ENCODE measurements at regions not wholly inside any gene's neighbourhood (a gene's known extent, or its start where the extent isn't known, plus 50 kb on each side); places are given as distances from the start of the nearest gene placed in this dataset.

DNA sequence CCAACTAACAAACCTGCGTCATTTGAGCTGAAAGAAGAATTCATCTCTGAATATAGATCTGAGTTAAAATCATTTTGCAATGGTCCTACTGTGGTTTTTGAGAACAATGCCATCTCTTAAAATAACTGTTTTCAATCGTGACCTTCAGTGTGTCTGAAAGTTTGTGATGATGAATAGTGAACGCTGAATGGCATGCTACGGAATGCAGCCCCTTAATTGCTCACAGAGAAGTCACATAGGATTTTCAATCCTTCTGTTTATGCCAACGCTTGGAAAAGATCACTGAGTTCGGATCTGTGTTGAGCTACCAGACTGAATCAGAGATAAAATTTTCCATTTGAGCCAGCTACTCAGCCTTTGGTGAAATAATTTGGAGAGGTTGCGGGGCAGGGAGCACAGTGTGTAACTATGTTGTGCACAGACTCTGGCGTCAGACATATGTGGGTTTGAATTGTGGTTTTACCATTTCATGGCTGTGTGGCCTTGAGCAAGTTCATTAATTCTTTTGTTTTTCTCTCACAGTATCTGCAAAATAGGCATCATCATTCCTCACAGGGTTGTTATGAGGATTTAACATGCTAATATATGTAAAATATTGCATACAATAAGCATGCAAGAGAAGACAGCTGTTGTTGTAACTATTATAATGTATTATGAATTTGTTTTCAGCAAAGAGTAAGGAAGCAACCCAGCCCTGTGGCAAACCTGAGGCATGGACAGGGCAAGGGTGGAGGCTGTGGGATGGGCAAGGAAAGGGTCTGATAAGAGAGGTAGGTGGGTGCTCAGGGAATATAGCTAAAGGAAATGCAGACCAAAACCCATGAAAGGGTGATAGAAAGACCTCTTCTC lies 679.9 kb downstream of the KCNA4 start:
- no peaks in the 10 kb centered on the region for H3K9me3 ChIP-seq (ENCODE audit: control insufficient read depth, insufficient read depth, low read length)
- H3K4me3 ChIP-seq (ENCODE audit: low read depth, low read length), result no peak overlapping the region
- H3K4me1 ChIP-seq (ENCODE audit: control insufficient read depth, insufficient read depth, low read length), result no peaks in the 10 kb centered on the region
- no peaks in the 10 kb centered on the region for H3K36me3 ChIP-seq (ENCODE audit: control insufficient read depth, insufficient read depth, low read length)
- no peak overlapping the region for H3K9ac ChIP-seq (ENCODE audit: low read depth, low read length)
- H3K27me3 ChIP-seq (ENCODE audit: control insufficient read depth, insufficient read depth, low read length), result no peaks in the 10 kb centered on the region

- Histone ChIP-seq H3K4me1 (ENCODE audit: control insufficient read depth, insufficient read depth, low read length) (no peaks in the 10 kb centered on the region), H3K9me3 (ENCODE audit: control insufficient read depth, insufficient read depth, low read length) (no peaks in the 10 kb centered on the region), H3K4me3 (ENCODE audit: low read depth, low read length) (no peak overlapping the region), H3K36me3 (ENCODE audit: control insufficient read depth, insufficient read depth, low read length) (no peaks in the 10 kb centered on the region), H3K27me3 (ENCODE audit: control insufficient read depth, insufficient read depth, low read length) (no peaks in the 10 kb centered on the region), H3K9ac (ENCODE audit: low read depth, low read length) (no peak overlapping the region)
Observed at GRCh38 chr11:29334776-29335130, 682.1 kb downstream of the KCNA4 start.

GRCh38 chr11:29333993-29334775 lies 682.6 kb downstream of the KCNA4 start:
- Histone ChIP-seq H3K4me1 (ENCODE audit: control insufficient read depth, insufficient read depth, low read length) (peaks cover under 1% of the 10 kb centered on the region), H3K9me3 (ENCODE audit: control insufficient read depth, insufficient read depth, low read length) (no peaks in the 10 kb centered on the region), H3K36me3 (ENCODE audit: control insufficient read depth, insufficient read depth, low read length) (no peaks in the 10 kb centered on the region), H3K4me3 (ENCODE audit: low read depth, low read length) (no peak overlapping the region), H3K27me3 (ENCODE audit: control insufficient read depth, insufficient read depth, low read length) (no peaks in the 10 kb centered on the region), H3K9ac (ENCODE audit: low read depth, low read length) (no peak overlapping the region)

- no peaks in the 10 kb centered on the region for H3K27me3 ChIP-seq (ENCODE audit: control insufficient read depth, insufficient read depth, low read length)
- H3K4me1 ChIP-seq (ENCODE audit: control insufficient read depth, insufficient read depth, low read length), result peaks cover 2% of the 10 kb centered on the region
- H3K9me3 ChIP-seq (ENCODE audit: control insufficient read depth, insufficient read depth, low read length), result no peaks in the 10 kb centered on the region
- H3K36me3 ChIP-seq (ENCODE audit: control insufficient read depth, insufficient read depth, low read length), result no peaks in the 10 kb centered on the region
- H3K9ac ChIP-seq (ENCODE audit: low read depth, low read length), result no peak overlapping the region
- H3K4me3 ChIP-seq (ENCODE audit: low read depth, low read length), result no peak overlapping the region
Observed at GRCh38 chr11:29331451-29332010, 685.3 kb downstream of the KCNA4 start.

GRCh38 chr11:29328961-29329441 lies 687.8 kb downstream of the KCNA4 start:
- Histone ChIP-seq H3K4me1 (ENCODE audit: control insufficient read depth, insufficient read depth, low read length) (peaks cover 2% of the 10 kb centered on the region), H3K4me3 (ENCODE audit: low read depth, low read length) (no peak overlapping the region), H3K9ac (ENCODE audit: low read depth, low read length) (no peak overlapping the region), H3K27me3 (ENCODE audit: control insufficient read depth, insufficient read depth, low read length) (no peaks in the 10 kb centered on the region), H3K9me3 (ENCODE audit: control insufficient read depth, insufficient read depth, low read length) (no peaks in the 10 kb centered on the region), H3K36me3 (ENCODE audit: control insufficient read depth, insufficient read depth, low read length) (no peaks in the 10 kb centered on the region)

- H3K4me1 ChIP-seq (ENCODE audit: control insufficient read depth, insufficient read depth, low read length), result peaks cover 2% of the 10 kb centered on the region
- no peaks in the 10 kb centered on the region for H3K9me3 ChIP-seq (ENCODE audit: control insufficient read depth, insufficient read depth, low read length)
- H3K9ac ChIP-seq (ENCODE audit: low read depth, low read length), result no peak overlapping the region
- no peaks in the 10 kb centered on the region for H3K27me3 ChIP-seq (ENCODE audit: control insufficient read depth, insufficient read depth, low read length)
- H3K4me3 ChIP-seq (ENCODE audit: low read depth, low read length), result no peak overlapping the region
- no peaks in the 10 kb centered on the region for H3K36me3 ChIP-seq (ENCODE audit: control insufficient read depth, insufficient read depth, low read length)
Observed at GRCh38 chr11:29327891-29328290, 688.9 kb downstream of the KCNA4 start.

GRCh38 chr11:29326757-29327156 lies 690.1 kb downstream of the KCNA4 start:
- no peak overlapping the region for H3K9ac ChIP-seq (ENCODE audit: low read depth, low read length)
- no peaks in the 10 kb centered on the region for H3K9me3 ChIP-seq (ENCODE audit: control insufficient read depth, insufficient read depth, low read length)
- H3K36me3 ChIP-seq (ENCODE audit: control insufficient read depth, insufficient read depth, low read length), result no peaks in the 10 kb centered on the region
- H3K4me1 ChIP-seq (ENCODE audit: control insufficient read depth, insufficient read depth, low read length), result peaks cover 2% of the 10 kb centered on the region
- H3K27me3 ChIP-seq (ENCODE audit: control insufficient read depth, insufficient read depth, low read length), result no peaks in the 10 kb centered on the region
- no peak overlapping the region for H3K4me3 ChIP-seq (ENCODE audit: low read depth, low read length)

GRCh38 chr11:29324328-29324727 lies 692.5 kb downstream of the KCNA4 start:
- Histone ChIP-seq H3K9me3 (ENCODE audit: control insufficient read depth, insufficient read depth, low read length) (no peaks in the 10 kb centered on the region), H3K27me3 (ENCODE audit: control insufficient read depth, insufficient read depth, low read length) (no peaks in the 10 kb centered on the region), H3K4me1 (ENCODE audit: control insufficient read depth, insufficient read depth, low read length) (peaks cover 2% of the 10 kb centered on the region), H3K36me3 (ENCODE audit: control insufficient read depth, insufficient read depth, low read length) (no peaks in the 10 kb centered on the region), H3K9ac (ENCODE audit: low read depth, low read length) (no peak overlapping the region), H3K4me3 (ENCODE audit: low read depth, low read length) (no peak overlapping the region)

DNA sequence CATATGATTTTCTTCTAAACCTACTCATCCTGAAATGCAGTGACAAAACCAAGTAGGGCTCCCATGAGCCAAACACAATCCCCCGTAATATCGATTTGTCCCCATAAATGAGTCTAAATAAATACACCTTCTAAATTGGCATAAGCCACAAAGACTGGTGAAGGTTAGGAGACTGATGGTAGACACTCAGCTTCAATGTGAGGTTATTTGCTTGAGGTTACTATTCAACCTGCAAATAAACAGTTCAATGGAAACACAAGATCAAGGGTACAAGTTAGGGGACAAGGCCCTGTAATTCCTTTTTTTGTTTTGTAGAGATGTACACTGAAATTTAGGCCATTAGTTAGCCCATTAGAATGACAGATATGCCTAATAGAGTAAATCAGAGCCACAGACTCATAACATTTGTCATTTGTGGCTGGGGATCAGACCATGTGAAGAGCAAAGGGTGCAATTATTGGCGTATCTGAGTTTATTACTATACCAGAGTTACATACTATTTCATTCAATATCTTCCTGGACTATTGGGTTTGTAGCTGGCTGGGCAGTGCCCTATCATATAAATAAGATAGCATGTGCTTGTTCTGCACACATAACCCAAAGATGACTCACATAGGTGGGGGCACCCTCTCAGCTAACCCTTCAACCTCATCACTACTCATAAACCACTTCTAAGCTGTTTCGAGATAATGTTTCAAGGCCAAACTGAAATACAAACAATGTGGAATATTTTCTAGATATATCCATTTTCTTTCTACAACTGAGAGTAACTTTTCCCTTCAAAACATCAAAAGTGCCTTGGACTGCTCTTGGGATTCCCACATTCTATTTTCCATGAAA lies 695.3 kb downstream of the KCNA4 start:
- Histone ChIP-seq H3K9me3 (ENCODE audit: control insufficient read depth, insufficient read depth, low read length) (no peaks in the 10 kb centered on the region), H3K4me1 (ENCODE audit: control insufficient read depth, insufficient read depth, low read length) (no peaks in the 10 kb centered on the region), H3K36me3 (ENCODE audit: control insufficient read depth, insufficient read depth, low read length) (no peaks in the 10 kb centered on the region), H3K9ac (ENCODE audit: low read depth, low read length) (no peak overlapping the region), H3K27me3 (ENCODE audit: control insufficient read depth, insufficient read depth, low read length) (no peaks in the 10 kb centered on the region), H3K4me3 (ENCODE audit: low read depth, low read length) (no peak overlapping the region)

DNA sequence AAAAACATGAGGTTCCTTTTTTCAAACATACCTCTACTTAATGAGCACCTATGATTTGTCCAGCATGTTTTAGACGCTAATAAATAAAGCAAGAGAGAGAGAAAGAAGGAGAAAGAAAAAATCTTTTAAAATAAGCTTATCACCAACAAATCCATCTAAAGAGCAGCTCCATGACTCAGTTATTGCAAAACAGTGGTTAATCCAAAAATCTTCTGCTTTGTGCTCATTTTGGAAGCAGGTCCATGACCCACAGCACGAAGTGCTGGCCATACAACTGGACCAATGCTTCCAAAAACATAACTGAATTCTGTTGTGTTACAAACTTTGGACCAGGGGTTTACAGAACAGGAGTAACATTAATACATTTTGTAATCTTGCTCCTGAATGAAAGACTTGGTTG lies 696.6 kb downstream of the KCNA4 start:
- no peaks in the 10 kb centered on the region for H3K36me3 ChIP-seq (ENCODE audit: control insufficient read depth, insufficient read depth, low read length)
- no peaks in the 10 kb centered on the region for H3K4me1 ChIP-seq (ENCODE audit: control insufficient read depth, insufficient read depth, low read length)
- H3K4me3 ChIP-seq (ENCODE audit: low read depth, low read length), result no peak overlapping the region
- H3K27me3 ChIP-seq (ENCODE audit: control insufficient read depth, insufficient read depth, low read length), result no peaks in the 10 kb centered on the region
- H3K9ac ChIP-seq (ENCODE audit: low read depth, low read length), result no peak overlapping the region
- H3K9me3 ChIP-seq (ENCODE audit: control insufficient read depth, insufficient read depth, low read length), result no peaks in the 10 kb centered on the region

GRCh38 chr11:29319210-29319609 lies 697.6 kb downstream of the KCNA4 start:
- Histone ChIP-seq H3K4me1 (ENCODE audit: control insufficient read depth, insufficient read depth, low read length) (no peaks in the 10 kb centered on the region), H3K4me3 (ENCODE audit: low read depth, low read length) (no peak overlapping the region), H3K9ac (ENCODE audit: low read depth, low read length) (no peak overlapping the region), H3K9me3 (ENCODE audit: control insufficient read depth, insufficient read depth, low read length) (no peaks in the 10 kb centered on the region), H3K36me3 (ENCODE audit: control insufficient read depth, insufficient read depth, low read length) (no peaks in the 10 kb centered on the region), H3K27me3 (ENCODE audit: control insufficient read depth, insufficient read depth, low read length) (no peaks in the 10 kb centered on the region)

Measured in iPS-15b (cell line).